SU-DHL-6 (cell line): ENCODE measurements at regions not wholly inside any gene's neighbourhood (a gene's known extent, or its start where the extent isn't known, plus 50 kb on each side); places are given as distances from the start of the nearest gene placed in this dataset.

ENCODE experiments used
- EZH2phosphoT487 ChIP-seq: fragments of 200-600 bp; sonication (generic), shearing (Covaris generic); conservative IDR thresholded peaks from 2 replicates; pipeline ENCODE4 v1.6.1; 2018; ENCODE audit warnings: mild to moderate bottlenecking, antibody characterized with exemption, low read length, moderate library complexity, mixed read lengths
- TF ChIP-seq, protein P1 (sequence below): fragments of 200-600 bp; sonication (generic); IDR thresholded peaks from one replicate; pipeline ENCODE4 v1.5.1; 2017; ENCODE audit warnings: antibody characterized with exemption, mild to moderate bottlenecking, low read length, moderate library complexity; ENCODE audit not compliant: insufficient read depth, poor library complexity, severe bottlenecking

DNA sequence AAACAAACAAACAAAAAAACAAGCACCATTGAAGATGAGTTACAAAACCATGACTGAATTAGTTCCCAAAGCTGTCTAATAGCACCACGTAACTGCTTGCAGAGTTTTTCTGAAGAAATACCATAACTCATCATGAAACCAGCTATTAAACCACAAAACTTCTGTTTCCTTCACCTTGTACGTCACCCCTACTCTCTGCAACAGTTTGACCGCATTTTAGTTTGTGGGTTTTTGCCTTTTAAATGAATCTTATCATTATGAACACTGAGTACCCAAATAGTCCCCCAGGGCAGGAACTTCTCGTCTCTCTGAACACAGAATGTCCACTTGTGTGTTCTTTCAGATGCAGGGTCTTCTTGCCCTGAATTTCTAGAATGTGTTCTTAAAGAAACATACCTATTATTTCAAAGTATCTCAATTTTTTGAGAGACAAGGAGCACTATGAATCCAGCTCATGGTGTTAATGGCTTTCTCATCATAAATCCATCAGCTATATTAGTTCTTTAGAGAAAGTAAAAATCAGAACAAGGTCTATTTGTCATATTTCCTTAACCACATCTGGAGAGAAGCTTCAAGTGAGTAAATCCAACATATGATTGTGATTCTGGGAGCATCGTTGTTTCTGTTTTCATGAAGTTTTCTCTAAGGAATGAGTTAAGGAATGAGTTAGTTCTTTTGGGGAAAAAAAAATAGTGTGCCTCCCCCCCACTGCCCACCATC, 210.6 kb downstream of the AUH start:
- TF ChIP-seq, protein P1, sequence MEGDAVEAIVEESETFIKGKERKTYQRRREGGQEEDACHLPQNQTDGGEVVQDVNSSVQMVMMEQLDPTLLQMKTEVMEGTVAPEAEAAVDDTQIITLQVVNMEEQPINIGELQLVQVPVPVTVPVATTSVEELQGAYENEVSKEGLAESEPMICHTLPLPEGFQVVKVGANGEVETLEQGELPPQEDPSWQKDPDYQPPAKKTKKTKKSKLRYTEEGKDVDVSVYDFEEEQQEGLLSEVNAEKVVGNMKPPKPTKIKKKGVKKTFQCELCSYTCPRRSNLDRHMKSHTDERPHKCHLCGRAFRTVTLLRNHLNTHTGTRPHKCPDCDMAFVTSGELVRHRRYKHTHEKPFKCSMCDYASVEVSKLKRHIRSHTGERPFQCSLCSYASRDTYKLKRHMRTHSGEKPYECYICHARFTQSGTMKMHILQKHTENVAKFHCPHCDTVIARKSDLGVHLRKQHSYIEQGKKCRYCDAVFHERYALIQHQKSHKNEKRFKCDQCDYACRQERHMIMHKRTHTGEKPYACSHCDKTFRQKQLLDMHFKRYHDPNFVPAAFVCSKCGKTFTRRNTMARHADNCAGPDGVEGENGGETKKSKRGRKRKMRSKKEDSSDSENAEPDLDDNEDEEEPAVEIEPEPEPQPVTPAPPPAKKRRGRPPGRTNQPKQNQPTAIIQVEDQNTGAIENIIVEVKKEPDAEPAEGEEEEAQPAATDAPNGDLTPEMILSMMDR: no peak
- no peak for TF ChIP-seq EZH2phosphoT487
